HG02571 (cell line): ENCODE measurements at regions not wholly inside any gene's neighbourhood (a gene's known extent, or its start where the extent isn't known, plus 50 kb on each side); places are given as distances from the start of the nearest gene placed in this dataset.

Experiments
- ATAC-seq: cut with Tn5 transposase; IDR thresholded peaks from one replicate; pipeline ENCODE4 v1.9.1; 2021; ENCODE audit warnings: mild to moderate bottlenecking, moderate library complexity; ENCODE audit not compliant: unreplicated experiment

GRCh38 chr6:44630125-44631028, 242.9 kb downstream of the CDC5L start:
- ATAC-seq, result no peak

- ATAC-seq, result no peak
Observed at GRCh38 chr6:44631968-44632367, 244.5 kb downstream of the CDC5L start.

- no peak for ATAC-seq
Observed at GRCh38 chr6:44634321-44634720, 246.8 kb downstream of the CDC5L start.

- ATAC-seq, result no peak
Observed at GRCh38 chr6:44635486-44635885, 248.0 kb downstream of the CDC5L start.

- ATAC-seq, result no peak
Observed at GRCh38 chr6:44636561-44637248, 249.2 kb downstream of the CDC5L start.

GRCh38 chr6:44641344-44642031, 254.0 kb downstream of the CDC5L start:
- no peak for ATAC-seq

- no peak for ATAC-seq
Observed at GRCh38 chr6:44642349-44642748, 254.8 kb downstream of the CDC5L start.

GRCh38 chr6:44642870-44643522, 255.5 kb downstream of the CDC5L start:
- no peak for ATAC-seq

GRCh38 chr6:44645276-44645675, 257.8 kb downstream of the CDC5L start:
- ATAC-seq, result no peak

GRCh38 chr6:44646355-44646754, 258.8 kb downstream of the CDC5L start:
- no peak for ATAC-seq

- no peak for ATAC-seq
Observed at GRCh38 chr6:44649365-44650025, 262.0 kb downstream of the CDC5L start.

GRCh38 chr6:44650495-44650894, 263.0 kb downstream of the CDC5L start:
- ATAC-seq, result no peak

GRCh38 chr6:44650947-44651346, 263.4 kb downstream of the CDC5L start:
- no peak for ATAC-seq

GRCh38 chr6:44651604-44652003, 264.1 kb downstream of the CDC5L start:
- ATAC-seq, result no peak

- ATAC-seq, result no peak
Observed at GRCh38 chr6:44652547-44652946, 265.0 kb downstream of the CDC5L start.

- ATAC-seq, result no peak
Observed at GRCh38 chr6:44653091-44653490, 265.6 kb downstream of the CDC5L start.

GRCh38 chr6:44653761-44654218, 266.3 kb downstream of the CDC5L start:
- no peak for ATAC-seq

- ATAC-seq, result no peak
Observed at GRCh38 chr6:44655412-44656342, 268.2 kb downstream of the CDC5L start.

- no peak for ATAC-seq
Observed at GRCh38 chr6:44656691-44657090, 269.2 kb downstream of the CDC5L start.
